A549 (cell line): ENCODE measurements at regions not wholly inside any gene's neighbourhood (a gene's known extent, or its start where the extent isn't known, plus 50 kb on each side); places are given as distances from the start of the nearest gene placed in this dataset.

Source experiments
- ATAC-seq, 2 experiments: fragments of 200-7000 bp in 1 of 2; fragments of >200 bp in 1 of 2; cut with Nextera tagmentation in 1 of 2; cut with Tn5 transposase in 1 of 2; 3 replicates each; pipeline versions ENCODE4 v1.8.0 to v1.9.1; 2018 to 2020; ENCODE audit warnings: mild to moderate bottlenecking in 1 of 2, moderate library complexity in 1 of 2
- CTCF ChIA-PET: fragments of 300-600 bp; sonication (Branson Sonifier 250); formaldehyde crosslinking; extraction: SDS; loops from one replicate; lab custom pipeline; 2021; ENCODE audit warnings: antibody characterized with exemption, inconsistent platforms; lab: Yijun Ruan, JAX
- POLR2A ChIA-PET: fragments of 350-600 bp; formaldehyde crosslinking; extraction: SDS; loops from one replicate; lab custom pipeline; 2021; ENCODE audit warnings: antibody characterized with exemption, inconsistent platforms; lab: Yijun Ruan, JAX
- DNase-seq, 2 experiments: peaks; one replicate each; pipeline versions ENCODE4 v3.0.0 to v3.0.0-alpha.2; 2011 to 2016; ENCODE audit warnings: low read depth in 1 of 2, low spot score in 1 of 2
- FAIRE-seq: peaks from 2 replicates; lab custom pipeline; 2011; peaks lifted over from hg19 to GRCh38; lab: Jason Lieb, UNC
- H3K27ac ChIP-seq, 2 experiments: fragments of >200 bp; sonication (Bioruptor Twin); formaldehyde crosslinking; 3 replicates each; pipeline ENCODE4 v1.5.1; 2016 to 2017
- H3K4me1 ChIP-seq: fragments of >200 bp; sonication (Bioruptor Twin); formaldehyde crosslinking; 3 replicates; pipeline ENCODE4 v1.6.1; 2016
- H3K4me2 ChIP-seq: fragments of >200 bp; sonication (Bioruptor Twin); formaldehyde crosslinking; 3 replicates; pipeline ENCODE4 v1.6.1; 2016
- H3K4me3 ChIP-seq: fragments of >200 bp; sonication (Bioruptor Twin); formaldehyde crosslinking; 3 replicates; pipeline ENCODE4 v1.5.1; 2016
- H3K9me3 ChIP-seq: fragments of >200 bp; sonication (Bioruptor Twin); formaldehyde crosslinking; 3 replicates; pipeline ENCODE4 v1.6.1; 2016
- ATOH8 ChIP-seq: fragments of 250-450 bp; sonication (Bioruptor Pico); IDR thresholded peaks from 2 replicates; pipeline ENCODE4 v1.5.0; 2020; ENCODE audit warnings: low read depth, mild to moderate bottlenecking, moderate library complexity
- BHLHE40 ChIP-seq: IDR thresholded peaks from 2 replicates; pipeline ENCODE4 v1.6.1; 2012; ENCODE audit warnings: low read depth, low read length, inconsistent platforms
- CBX8 ChIP-seq: fragments of 200-600 bp; sonication (generic); IDR thresholded peaks from 2 replicates; pipeline ENCODE4 v1.6.1; 2016
- CTCF ChIP-seq: fragments of >200 bp; sonication (Bioruptor Twin); formaldehyde crosslinking; IDR thresholded peaks from 3 replicates; pipeline ENCODE4 v1.5.1; 2016
- EHF ChIP-seq: fragments of 250-450 bp; sonication (Bioruptor Pico); IDR thresholded peaks from 2 replicates; pipeline ENCODE4 v1.5.0; 2020; ENCODE audit warnings: mild to moderate bottlenecking
- EHMT2 ChIP-seq: fragments of 200-600 bp; sonication (generic); IDR thresholded peaks from 2 replicates; pipeline ENCODE4 v1.6.1; 2016; ENCODE audit warnings: antibody characterized with exemption, low read depth, mild to moderate bottlenecking, moderate library complexity
- EP300 ChIP-seq, 2 experiments: fragments of >200 bp; sonication (Bioruptor Twin); formaldehyde crosslinking; IDR thresholded peaks; 2 replicates in 1 of 2; 3 replicates in 1 of 2; pipeline ENCODE4 v1.6.1; 2016 to 2017
- ESRRA ChIP-seq: fragments of 150-350 bp; IDR thresholded peaks from 2 replicates; pipeline ENCODE4 v1.6.1; 2014; ENCODE audit warnings: mild to moderate bottlenecking, low read length, borderline replicate concordance
- FOSL2 ChIP-seq, 2 experiments: fragments of 450-650 bp in 1 of 2; fragments of >200 bp in 1 of 2; sonication (Bioruptor Twin) in 1 of 2; formaldehyde crosslinking; IDR thresholded peaks; 2 replicates each; pipeline versions ENCODE4 v1.5.0 to v1.6.1; 2016 to 2020; ENCODE audit warnings: mild to moderate bottlenecking in 1 of 2, moderate library complexity in 1 of 2
- HEYL ChIP-seq: fragments of 250-450 bp; sonication (Bioruptor Pico); IDR thresholded peaks from 2 replicates; pipeline ENCODE4 v1.8.0; 2021; ENCODE audit warnings: mild to moderate bottlenecking, moderate library complexity
- HMGXB4 ChIP-seq: fragments of 250-450 bp; sonication (Bioruptor Pico); IDR thresholded peaks from 2 replicates; pipeline ENCODE4 v1.5.0; 2021; ENCODE audit warnings: mild to moderate bottlenecking, moderate library complexity, borderline replicate concordance
- HOXB5 ChIP-seq: fragments of 250-450 bp; sonication (Bioruptor Pico); IDR thresholded peaks from 2 replicates; pipeline ENCODE4 v1.5.0; 2020; ENCODE audit warnings: mild to moderate bottlenecking, moderate library complexity
- KDM1A ChIP-seq: fragments of 200-600 bp; sonication (generic); IDR thresholded peaks from 2 replicates; pipeline ENCODE4 v1.6.1; 2016; ENCODE audit warnings: low read depth, mild to moderate bottlenecking
- KDM5A ChIP-seq: fragments of 200-600 bp; sonication (generic); IDR thresholded peaks from 2 replicates; pipeline ENCODE4 v1.6.1; 2016; ENCODE audit warnings: antibody characterized with exemption, mild to moderate bottlenecking
- MAFK ChIP-seq: fragments of 450-650 bp; IDR thresholded peaks from 2 replicates; pipeline ENCODE4 v1.6.1; 2014; ENCODE audit not compliant: partially characterized antibody
- MYC ChIP-seq: IDR thresholded peaks from 2 replicates; pipeline ENCODE4 v1.6.1; 2012; ENCODE audit warnings: mild to moderate bottlenecking, inconsistent platforms, low read length, improper control_type of control experiment, borderline replicate concordance
- NFE2L2 ChIP-seq: fragments of 150-350 bp; conservative IDR thresholded peaks from 2 replicates; pipeline ENCODE4 v1.6.1; 2014; ENCODE audit warnings: low read length
- NR3C1 ChIP-seq: fragments of >200 bp; sonication (Bioruptor Twin); formaldehyde crosslinking; IDR thresholded peaks from 3 replicates; pipeline ENCODE4 v1.6.1; 2017
- PHF8 ChIP-seq: fragments of 200-600 bp; sonication (generic); IDR thresholded peaks from 2 replicates; pipeline ENCODE4 v1.6.1; 2016; ENCODE audit warnings: low read depth, mild to moderate bottlenecking, antibody characterized with exemption, moderate library complexity, borderline replicate concordance
- RFX5 ChIP-seq: fragments of 450-650 bp; IDR thresholded peaks from 2 replicates; pipeline ENCODE4 v1.7.1; 2014; ENCODE audit warnings: antibody characterized with exemption, mild to moderate bottlenecking, moderate library complexity
- RNF2 ChIP-seq: fragments of 200-600 bp; sonication (generic); IDR thresholded peaks from 2 replicates; pipeline ENCODE4 v1.6.1; 2016; ENCODE audit warnings: low read depth, mild to moderate bottlenecking, antibody characterized with exemption, moderate library complexity, borderline replicate concordance
- SREBF2 ChIP-seq: fragments of 450-650 bp; IDR thresholded peaks from 2 replicates; pipeline ENCODE4 v1.6.1; 2014; ENCODE audit warnings: mild to moderate bottlenecking, moderate library complexity
- TFCP2L1 ChIP-seq: fragments of 250-450 bp; sonication (Bioruptor Pico); IDR thresholded peaks from 2 replicates; pipeline ENCODE4 v1.5.0; 2021; ENCODE audit warnings: mild to moderate bottlenecking
- ZSCAN20 ChIP-seq: fragments of 250-450 bp; sonication (Bioruptor Pico); IDR thresholded peaks from 2 replicates; pipeline ENCODE4 v1.8.0; 2022; ENCODE audit warnings: mild to moderate bottlenecking, moderate library complexity
- WGBS: methylation state at CpG from one replicate; pipeline ENCODE4 v1.1.6; 2017; ENCODE audit errors: missing lambda C conversion rate; 5-methylcytosine and 5-hydroxymethylcytosine counted together
- TF ChIP-seq, protein P1 (sequence below): IDR thresholded peaks from 2 replicates; pipeline ENCODE4 v1.6.1; 2012
- TF ChIP-seq, protein P2 (sequence below): fragments of 200-600 bp; sonication (generic); IDR thresholded peaks from 2 replicates; pipeline ENCODE4 v1.6.1; 2016; ENCODE audit warnings: antibody characterized with exemption, mild to moderate bottlenecking, moderate library complexity

- POLR2A ChIA-PET = no interaction called here
- 34% methylated on average over 2 of the region's 2 CpGs for WGBS
Observed at GRCh38 chr11:106193956-106194355, 116.5 kb downstream of the AASDHPPT start.

GRCh38 chr11:106197438-106197837 lies 120.0 kb downstream of the AASDHPPT start:
- POLR2A ChIA-PET = no interaction called here
- no peak for TF ChIP-seq ESRRA
- TF ChIP-seq PHF8 = no peak
- no peak for TF ChIP-seq MAFK
- TF ChIP-seq NFE2L2 = no peak
- TF ChIP-seq BHLHE40 = no peak
- TF ChIP-seq, protein P1, sequence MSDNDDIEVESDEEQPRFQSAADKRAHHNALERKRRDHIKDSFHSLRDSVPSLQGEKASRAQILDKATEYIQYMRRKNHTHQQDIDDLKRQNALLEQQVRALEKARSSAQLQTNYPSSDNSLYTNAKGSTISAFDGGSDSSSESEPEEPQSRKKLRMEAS = no peak
- no peak for TF ChIP-seq RFX5
- no peak for TF ChIP-seq TFCP2L1 (CRISPR knock-in tag)
- TF ChIP-seq KDM1A = no peak
- no peak for TF ChIP-seq CBX8
- no peak for TF ChIP-seq EP300 (IDR thresholded peaks at IDR 0.05)
- no peak for TF ChIP-seq HOXB5
- no peak for TF ChIP-seq RNF2
- no peak for TF ChIP-seq NR3C1
- TF ChIP-seq, protein P2, sequence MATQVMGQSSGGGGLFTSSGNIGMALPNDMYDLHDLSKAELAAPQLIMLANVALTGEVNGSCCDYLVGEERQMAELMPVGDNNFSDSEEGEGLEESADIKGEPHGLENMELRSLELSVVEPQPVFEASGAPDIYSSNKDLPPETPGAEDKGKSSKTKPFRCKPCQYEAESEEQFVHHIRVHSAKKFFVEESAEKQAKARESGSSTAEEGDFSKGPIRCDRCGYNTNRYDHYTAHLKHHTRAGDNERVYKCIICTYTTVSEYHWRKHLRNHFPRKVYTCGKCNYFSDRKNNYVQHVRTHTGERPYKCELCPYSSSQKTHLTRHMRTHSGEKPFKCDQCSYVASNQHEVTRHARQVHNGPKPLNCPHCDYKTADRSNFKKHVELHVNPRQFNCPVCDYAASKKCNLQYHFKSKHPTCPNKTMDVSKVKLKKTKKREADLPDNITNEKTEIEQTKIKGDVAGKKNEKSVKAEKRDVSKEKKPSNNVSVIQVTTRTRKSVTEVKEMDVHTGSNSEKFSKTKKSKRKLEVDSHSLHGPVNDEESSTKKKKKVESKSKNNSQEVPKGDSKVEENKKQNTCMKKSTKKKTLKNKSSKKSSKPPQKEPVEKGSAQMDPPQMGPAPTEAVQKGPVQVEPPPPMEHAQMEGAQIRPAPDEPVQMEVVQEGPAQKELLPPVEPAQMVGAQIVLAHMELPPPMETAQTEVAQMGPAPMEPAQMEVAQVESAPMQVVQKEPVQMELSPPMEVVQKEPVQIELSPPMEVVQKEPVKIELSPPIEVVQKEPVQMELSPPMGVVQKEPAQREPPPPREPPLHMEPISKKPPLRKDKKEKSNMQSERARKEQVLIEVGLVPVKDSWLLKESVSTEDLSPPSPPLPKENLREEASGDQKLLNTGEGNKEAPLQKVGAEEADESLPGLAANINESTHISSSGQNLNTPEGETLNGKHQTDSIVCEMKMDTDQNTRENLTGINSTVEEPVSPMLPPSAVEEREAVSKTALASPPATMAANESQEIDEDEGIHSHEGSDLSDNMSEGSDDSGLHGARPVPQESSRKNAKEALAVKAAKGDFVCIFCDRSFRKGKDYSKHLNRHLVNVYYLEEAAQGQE = no peak
- no peak for TF ChIP-seq SREBF2
- TF ChIP-seq, all 56 proteins: peak for 0
- Histone ChIP-seq H3K4me3 (no peak overlapping the region), H3K9me3 (no peaks in the 10 kb centered on the region), H3K27ac (no peak overlapping the region), H3K4me1 (0 out of 3 replicates have a peak, but pooled peaks cover 3% of the 10 kb centered on the region), H3K4me2 (no peak overlapping the region)
- CTCF ChIA-PET = no interaction called here
- no peak for DNase-seq
- ATAC-seq = no peak
- no peak for FAIRE-seq

More at GRCh38 chr11:106193956-106194355, 116.5 kb downstream of the AASDHPPT start:
- TF ChIP-seq MYC (no peak), KDM1A (no peak), FOSL2 (IDR thresholded peaks at IDR 0.05) (no peak), FOSL2 (CRISPR knock-in tag; IDR thresholded peaks at IDR 0.05) (no peak), HEYL (CRISPR knock-in tag) (no peak), KDM5A (no peak)
- ATAC-seq (no peak), FAIRE-seq (no peak), DNase-seq (no peak)
- Histone ChIP-seq H3K4me2 (no peak overlapping the region), H3K9me3 (no peaks in the 10 kb centered on the region), H3K27ac (no peak overlapping the region), H3K4me3 (no peak overlapping the region), H3K4me1 (0 out of 3 replicates have a peak, but pooled peaks cover 3% of the 10 kb centered on the region)
- CTCF ChIA-PET = no interaction called here

GRCh38 chr11:106202935-106203620 lies 125.6 kb downstream of the AASDHPPT start:
- FAIRE-seq (no peak), ATAC-seq (no peak), DNase-seq (no peak)
- POLR2A ChIA-PET = no interaction called here
- no peaks in the 10 kb centered on the region for H3K4me1 ChIP-seq
- CTCF ChIA-PET = interaction anchor here (0.7 kb wide), 1 partner anchor 11 kb away, joined by 3 read pairs; no protein-coding TSS in a partner anchor
- H3K4me2 ChIP-seq = no peak overlapping the region
- no peak overlapping the region for H3K27ac ChIP-seq
- no peak for TF ChIP-seq ZSCAN20 (CRISPR knock-in tag)
- no peak for TF ChIP-seq CTCF
- TF ChIP-seq ATOH8 = no peak
- TF ChIP-seq MYC = no peak
- TF ChIP-seq HMGXB4 (CRISPR knock-in tag) = no peak
- no peak for TF ChIP-seq EHMT2
- no peak for TF ChIP-seq EHF (CRISPR knock-in tag)
- TF ChIP-seq RFX5 = no peak
- TF ChIP-seq MAFK = no peak
- 75% methylated on average over 1 of the region's 1 CpG for WGBS
- H3K4me3 ChIP-seq = no peak overlapping the region
- H3K9me3 ChIP-seq = no peaks in the 10 kb centered on the region
